GM23338 (cell line): ENCODE measurements at regions not wholly inside any gene's neighbourhood (a gene's known extent, or its start where the extent isn't known, plus 50 kb on each side); places are given as distances from the start of the nearest gene placed in this dataset.

Source experiments
- ATAC-seq: fragments of 200-7000 bp; cut with Tn5 transposase; 3 replicates; pipeline ENCODE4 v1.9.1; 2020
- DNase-seq: peaks from one replicate; pipeline ENCODE4 v3.0.0-alpha.2; 2015; ENCODE audit warnings: low spot score
- H2AFZ ChIP-seq: fragments of 200-600 bp; sonication (generic); 2 replicates; pipeline ENCODE4 v1.8.0; 2016; ENCODE audit warnings: antibody characterized with exemption, mild to moderate bottlenecking, moderate library complexity
- H3F3A ChIP-seq: fragments of 200-600 bp; sonication (generic); replicated peaks from 2 replicates; pipeline ENCODE4 v1.8.0; 2017; ENCODE audit warnings: antibody characterized with exemption, mixed run types, low read depth
- H3K27ac ChIP-seq: fragments of 200-600 bp; sonication (generic); 2 replicates; pipeline ENCODE4 v1.6.1; 2016; ENCODE audit warnings: low read depth
- H3K27me3 ChIP-seq: fragments of 200-600 bp; sonication (generic); 2 replicates; pipeline ENCODE4 v1.8.0; 2016; ENCODE audit warnings: mild to moderate bottlenecking, mixed run types, moderate library complexity; ENCODE audit not compliant: insufficient read depth
- H3K36me3 ChIP-seq: fragments of 200-600 bp; sonication (generic); 2 replicates; pipeline ENCODE4 v1.8.0; 2016; ENCODE audit warnings: mild to moderate bottlenecking; ENCODE audit not compliant: insufficient read depth
- H3K4me1 ChIP-seq: fragments of 200-600 bp; sonication (generic); 2 replicates; pipeline ENCODE4 v1.8.0; 2016; ENCODE audit warnings: mild to moderate bottlenecking, moderate library complexity; ENCODE audit not compliant: insufficient read depth
- H3K4me2 ChIP-seq: fragments of 200-600 bp; sonication (generic); 2 replicates; pipeline ENCODE4 v1.7.1; 2017; ENCODE audit warnings: mixed run types
- H3K4me3 ChIP-seq: fragments of 200-600 bp; sonication (generic); 2 replicates; pipeline ENCODE4 v1.6.1; 2016; ENCODE audit warnings: mixed run types
- H3K79me2 ChIP-seq: fragments of 200-600 bp; sonication (generic); replicated peaks from 2 replicates; pipeline ENCODE4 v1.8.0; 2017; ENCODE audit warnings: mild to moderate bottlenecking; ENCODE audit not compliant: insufficient read depth
- H3K9me2 ChIP-seq: fragments of 200-600 bp; sonication (generic); 2 replicates; pipeline ENCODE4 v1.8.0; 2017; ENCODE audit not compliant: insufficient read depth
- H4K20me1 ChIP-seq: fragments of 200-600 bp; sonication (generic); replicated peaks from 2 replicates; pipeline ENCODE4 v1.8.0; 2017; ENCODE audit warnings: mild to moderate bottlenecking; ENCODE audit not compliant: insufficient read depth
- H3K27ac Mint-ChIP-seq: 2 replicates; pipeline ENCODE4 v1.8.0; 2020; ENCODE audit warnings: inconsistent platforms, mild to moderate bottlenecking, moderate library complexity, mixed read lengths
- H3K27me3 Mint-ChIP-seq: 3 replicates; pipeline ENCODE4 v1.8.0; 2022; ENCODE audit warnings: low read depth, mild to moderate bottlenecking, moderate library complexity, mixed read lengths, inconsistent platforms; ENCODE audit not compliant: insufficient read depth, poor library complexity
- H3K36me3 Mint-ChIP-seq: 3 replicates; pipeline ENCODE4 v1.8.0; 2021; ENCODE audit warnings: low read depth, mild to moderate bottlenecking, inconsistent platforms, moderate library complexity, mixed read lengths
- H3K4me1 Mint-ChIP-seq: 3 replicates; pipeline ENCODE4 v1.8.0; 2020; ENCODE audit warnings: mild to moderate bottlenecking, inconsistent platforms, mixed read lengths
- H3K4me3 Mint-ChIP-seq: 3 replicates; pipeline ENCODE4 v1.8.0; 2021; ENCODE audit warnings: moderate library complexity, mild to moderate bottlenecking, inconsistent platforms, mixed read lengths
- H3K9me3 Mint-ChIP-seq: 3 replicates; pipeline ENCODE4 v1.8.0; 2020; ENCODE audit warnings: moderate library complexity, mild to moderate bottlenecking, inconsistent platforms, mixed read lengths
- CREB1 ChIP-seq: fragments of 250-450 bp; sonication (Bioruptor Pico); IDR thresholded peaks from 2 replicates; pipeline ENCODE4 v1.5.0; 2020; ENCODE audit warnings: low read depth, mild to moderate bottlenecking, moderate library complexity
- ETS1 ChIP-seq: IDR thresholded peaks from 2 replicates; pipeline ENCODE4 v1.6.1; 2016; ENCODE audit warnings: antibody characterized with exemption
- EZH2 ChIP-seq: fragments of 200-600 bp; sonication (generic); IDR thresholded peaks from one replicate; pipeline ENCODE4 v1.8.0; 2017; ENCODE audit warnings: antibody characterized with exemption, mild to moderate bottlenecking, low read depth; ENCODE audit not compliant: unreplicated experiment
- EZH2phosphoT487 ChIP-seq: fragments of 200-600 bp; sonication (generic); IDR thresholded peaks from one replicate; pipeline ENCODE4 v1.8.1; 2018; ENCODE audit warnings: antibody characterized with exemption; ENCODE audit not compliant: unreplicated experiment
- JUNB ChIP-seq: IDR thresholded peaks from one replicate; pipeline ENCODE4 v1.6.1; 2016; ENCODE audit warnings: antibody characterized with exemption; ENCODE audit not compliant: unreplicated experiment
- NANOG ChIP-seq: IDR thresholded peaks from 2 replicates; pipeline ENCODE4 v1.6.1; 2016; ENCODE audit warnings: antibody characterized with exemption, borderline replicate concordance
- POLR2AphosphoS5 ChIP-seq: IDR thresholded peaks from 2 replicates; pipeline ENCODE4 v1.6.1; 2016; ENCODE audit warnings: antibody characterized with exemption, low read depth
- STAT1 ChIP-seq: IDR thresholded peaks from one replicate; pipeline ENCODE4 v1.6.1; 2016; ENCODE audit warnings: antibody characterized with exemption; ENCODE audit not compliant: unreplicated experiment
- ZNF114 ChIP-seq: fragments of 250-450 bp; sonication (Bioruptor Pico); IDR thresholded peaks from 2 replicates; pipeline ENCODE4 v1.5.0; 2020; ENCODE audit warnings: mild to moderate bottlenecking, moderate library complexity
- ZNF331 ChIP-seq: fragments of 250-450 bp; sonication (Bioruptor Pico); IDR thresholded peaks from 2 replicates; pipeline ENCODE4 v1.5.0; 2020; ENCODE audit warnings: low read depth, mild to moderate bottlenecking, moderate library complexity
- ZNF462 ChIP-seq: fragments of 250-450 bp; sonication (Bioruptor Pico); IDR thresholded peaks from 2 replicates; pipeline ENCODE4 v1.5.0; 2020; ENCODE audit warnings: mild to moderate bottlenecking, moderate library complexity
- TF ChIP-seq, protein P1 (sequence below), 2 experiments: fragments of 200-600 bp in 1 of 2; sonication (generic) in 1 of 2; conservative IDR thresholded peaks; 2 replicates each; pipeline versions ENCODE4 v1.5.1 to v1.6.1; 2016 to 2017; ENCODE audit warnings: antibody characterized with exemption in 2 of 2, low read depth in 2 of 2, mild to moderate bottlenecking in 2 of 2, moderate library complexity in 1 of 2
- TF ChIP-seq, protein P2 (sequence below): IDR thresholded peaks from one replicate; pipeline ENCODE4 v1.6.1; 2018; ENCODE audit warnings: antibody characterized with exemption; ENCODE audit not compliant: unreplicated experiment

DNA sequence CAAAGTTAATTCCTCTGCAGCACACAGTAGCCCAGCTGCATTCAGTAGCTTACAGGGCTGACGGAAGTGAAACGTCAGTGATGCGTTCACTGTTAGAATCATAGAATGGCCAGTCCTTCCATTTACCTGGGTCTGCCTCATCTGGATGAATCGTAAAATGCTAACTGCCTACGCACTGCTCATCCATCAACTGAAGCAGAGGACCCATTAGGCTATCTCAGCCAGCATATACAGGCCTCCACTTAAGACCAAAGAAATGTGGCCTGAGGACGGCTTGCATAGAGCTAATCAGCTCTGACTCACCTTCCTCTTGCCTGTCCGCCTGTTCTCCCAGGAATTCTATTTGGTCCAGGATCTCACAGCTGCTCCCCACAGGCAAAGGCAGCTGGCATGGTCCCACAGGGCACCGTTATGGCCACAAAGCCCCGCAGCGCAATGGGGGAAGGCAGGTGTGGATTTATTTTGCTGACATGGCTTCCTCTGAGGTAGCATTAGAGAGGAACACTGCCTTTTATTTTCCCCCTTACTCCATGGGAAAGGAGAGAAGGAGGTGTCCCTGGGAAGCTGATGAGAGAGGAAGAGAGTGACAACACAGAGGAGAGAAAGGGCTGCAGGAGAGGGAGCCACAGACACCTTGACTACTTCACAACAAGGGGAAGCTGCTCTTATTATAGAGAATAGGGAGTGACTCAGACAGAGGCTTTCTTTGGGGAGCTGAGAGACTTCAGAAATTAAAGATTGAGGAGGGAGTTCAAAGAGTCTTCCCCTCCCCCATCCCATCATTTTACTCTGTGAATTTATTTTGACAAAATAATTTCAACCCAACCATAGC is 177.6 kb downstream of the HHIPL2 start:
- no peaks in the 10 kb centered on the region for H3K27me3 Mint-ChIP-seq
- no peaks in the 10 kb centered on the region for H4K20me1 ChIP-seq
- H3K4me2 ChIP-seq = no peak overlapping the region
- H3K4me1 Mint-ChIP-seq = no peaks in the 10 kb centered on the region
- DNase-seq (no peak), ATAC-seq (no peak)
- H3K79me2 ChIP-seq = no peaks in the 10 kb centered on the region
- H3K9me2 ChIP-seq = peaks cover 7% of the 10 kb centered on the region
- no peaks in the 10 kb centered on the region for H3K36me3 Mint-ChIP-seq
- H3K4me3 ChIP-seq = no peak overlapping the region
- H3K4me3 Mint-ChIP-seq = no peak overlapping the region
- H3K36me3 ChIP-seq = no peaks in the 10 kb centered on the region
- no peaks in the 10 kb centered on the region for H3F3A ChIP-seq
- H3K27ac ChIP-seq = no peak overlapping the region
- no peaks in the 10 kb centered on the region for H3K27me3 ChIP-seq
- no peak overlapping the region for H2AFZ ChIP-seq
- no peaks in the 10 kb centered on the region for H3K4me1 ChIP-seq
- TF ChIP-seq, protein P1, sequence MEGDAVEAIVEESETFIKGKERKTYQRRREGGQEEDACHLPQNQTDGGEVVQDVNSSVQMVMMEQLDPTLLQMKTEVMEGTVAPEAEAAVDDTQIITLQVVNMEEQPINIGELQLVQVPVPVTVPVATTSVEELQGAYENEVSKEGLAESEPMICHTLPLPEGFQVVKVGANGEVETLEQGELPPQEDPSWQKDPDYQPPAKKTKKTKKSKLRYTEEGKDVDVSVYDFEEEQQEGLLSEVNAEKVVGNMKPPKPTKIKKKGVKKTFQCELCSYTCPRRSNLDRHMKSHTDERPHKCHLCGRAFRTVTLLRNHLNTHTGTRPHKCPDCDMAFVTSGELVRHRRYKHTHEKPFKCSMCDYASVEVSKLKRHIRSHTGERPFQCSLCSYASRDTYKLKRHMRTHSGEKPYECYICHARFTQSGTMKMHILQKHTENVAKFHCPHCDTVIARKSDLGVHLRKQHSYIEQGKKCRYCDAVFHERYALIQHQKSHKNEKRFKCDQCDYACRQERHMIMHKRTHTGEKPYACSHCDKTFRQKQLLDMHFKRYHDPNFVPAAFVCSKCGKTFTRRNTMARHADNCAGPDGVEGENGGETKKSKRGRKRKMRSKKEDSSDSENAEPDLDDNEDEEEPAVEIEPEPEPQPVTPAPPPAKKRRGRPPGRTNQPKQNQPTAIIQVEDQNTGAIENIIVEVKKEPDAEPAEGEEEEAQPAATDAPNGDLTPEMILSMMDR (conservative IDR thresholded peaks at IDR 0.05; ENCODE audit: low read depth in 2 of 2) = no peak
- no peak for TF ChIP-seq NANOG
- no peak for TF ChIP-seq STAT1
- TF ChIP-seq CREB1 (CRISPR knock-in tag) = no peak
- no peak for TF ChIP-seq ZNF114
- TF ChIP-seq, protein P2, sequence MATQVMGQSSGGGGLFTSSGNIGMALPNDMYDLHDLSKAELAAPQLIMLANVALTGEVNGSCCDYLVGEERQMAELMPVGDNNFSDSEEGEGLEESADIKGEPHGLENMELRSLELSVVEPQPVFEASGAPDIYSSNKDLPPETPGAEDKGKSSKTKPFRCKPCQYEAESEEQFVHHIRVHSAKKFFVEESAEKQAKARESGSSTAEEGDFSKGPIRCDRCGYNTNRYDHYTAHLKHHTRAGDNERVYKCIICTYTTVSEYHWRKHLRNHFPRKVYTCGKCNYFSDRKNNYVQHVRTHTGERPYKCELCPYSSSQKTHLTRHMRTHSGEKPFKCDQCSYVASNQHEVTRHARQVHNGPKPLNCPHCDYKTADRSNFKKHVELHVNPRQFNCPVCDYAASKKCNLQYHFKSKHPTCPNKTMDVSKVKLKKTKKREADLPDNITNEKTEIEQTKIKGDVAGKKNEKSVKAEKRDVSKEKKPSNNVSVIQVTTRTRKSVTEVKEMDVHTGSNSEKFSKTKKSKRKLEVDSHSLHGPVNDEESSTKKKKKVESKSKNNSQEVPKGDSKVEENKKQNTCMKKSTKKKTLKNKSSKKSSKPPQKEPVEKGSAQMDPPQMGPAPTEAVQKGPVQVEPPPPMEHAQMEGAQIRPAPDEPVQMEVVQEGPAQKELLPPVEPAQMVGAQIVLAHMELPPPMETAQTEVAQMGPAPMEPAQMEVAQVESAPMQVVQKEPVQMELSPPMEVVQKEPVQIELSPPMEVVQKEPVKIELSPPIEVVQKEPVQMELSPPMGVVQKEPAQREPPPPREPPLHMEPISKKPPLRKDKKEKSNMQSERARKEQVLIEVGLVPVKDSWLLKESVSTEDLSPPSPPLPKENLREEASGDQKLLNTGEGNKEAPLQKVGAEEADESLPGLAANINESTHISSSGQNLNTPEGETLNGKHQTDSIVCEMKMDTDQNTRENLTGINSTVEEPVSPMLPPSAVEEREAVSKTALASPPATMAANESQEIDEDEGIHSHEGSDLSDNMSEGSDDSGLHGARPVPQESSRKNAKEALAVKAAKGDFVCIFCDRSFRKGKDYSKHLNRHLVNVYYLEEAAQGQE = no peak
- no peak for TF ChIP-seq EZH2phosphoT487
- TF ChIP-seq ZNF331 (CRISPR knock-in tag) = no peak
- TF ChIP-seq ETS1 = no peak
- no peak for TF ChIP-seq ZNF462
- TF ChIP-seq POLR2AphosphoS5 = no peak
- no peak for TF ChIP-seq EZH2
- TF ChIP-seq JUNB = no peak
- H3K27ac Mint-ChIP-seq = no peak overlapping the region
- no peaks in the 10 kb centered on the region for H3K9me3 Mint-ChIP-seq
